Coronary artery (tissue), 2 donors: ENCODE measurements at regions not wholly inside any gene's neighbourhood (a gene's known extent, or its start where the extent isn't known, plus 50 kb on each side); places are given as distances from the start of the nearest gene placed in this dataset.

Source experiments
- DNase-seq: peaks from one replicate; pipeline ENCODE4 v3.0.0-alpha.2; 2017; ENCODE audit warnings: low spot score
- H3K27ac ChIP-seq, 2 donors: fragments of 200-600 bp; sonication (generic); one replicate each; pipeline ENCODE4 v1.5.1; 2016 to 2019
- H3K4me3 ChIP-seq: fragments of 200-600 bp; sonication (generic); 2 replicates; pipeline ENCODE4 v1.5.1; 2016; ENCODE audit warnings: mild to moderate bottlenecking, moderate library complexity
- TF ChIP-seq, protein P1 (sequence below): fragments of 200-600 bp; sonication (generic); IDR thresholded peaks from one replicate; pipeline ENCODE4 v1.5.1; 2019; ENCODE audit warnings: antibody characterized with exemption

- DNase-seq = no peak
- H3K27ac ChIP-seq = no peak overlapping the region
- H3K4me3 ChIP-seq = no peak overlapping the region
- TF ChIP-seq, protein P1, sequence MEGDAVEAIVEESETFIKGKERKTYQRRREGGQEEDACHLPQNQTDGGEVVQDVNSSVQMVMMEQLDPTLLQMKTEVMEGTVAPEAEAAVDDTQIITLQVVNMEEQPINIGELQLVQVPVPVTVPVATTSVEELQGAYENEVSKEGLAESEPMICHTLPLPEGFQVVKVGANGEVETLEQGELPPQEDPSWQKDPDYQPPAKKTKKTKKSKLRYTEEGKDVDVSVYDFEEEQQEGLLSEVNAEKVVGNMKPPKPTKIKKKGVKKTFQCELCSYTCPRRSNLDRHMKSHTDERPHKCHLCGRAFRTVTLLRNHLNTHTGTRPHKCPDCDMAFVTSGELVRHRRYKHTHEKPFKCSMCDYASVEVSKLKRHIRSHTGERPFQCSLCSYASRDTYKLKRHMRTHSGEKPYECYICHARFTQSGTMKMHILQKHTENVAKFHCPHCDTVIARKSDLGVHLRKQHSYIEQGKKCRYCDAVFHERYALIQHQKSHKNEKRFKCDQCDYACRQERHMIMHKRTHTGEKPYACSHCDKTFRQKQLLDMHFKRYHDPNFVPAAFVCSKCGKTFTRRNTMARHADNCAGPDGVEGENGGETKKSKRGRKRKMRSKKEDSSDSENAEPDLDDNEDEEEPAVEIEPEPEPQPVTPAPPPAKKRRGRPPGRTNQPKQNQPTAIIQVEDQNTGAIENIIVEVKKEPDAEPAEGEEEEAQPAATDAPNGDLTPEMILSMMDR = no peak
Observed at GRCh38 chr17:33652731-33653398, 359.8 kb upstream of the ASIC2 start.

DNA sequence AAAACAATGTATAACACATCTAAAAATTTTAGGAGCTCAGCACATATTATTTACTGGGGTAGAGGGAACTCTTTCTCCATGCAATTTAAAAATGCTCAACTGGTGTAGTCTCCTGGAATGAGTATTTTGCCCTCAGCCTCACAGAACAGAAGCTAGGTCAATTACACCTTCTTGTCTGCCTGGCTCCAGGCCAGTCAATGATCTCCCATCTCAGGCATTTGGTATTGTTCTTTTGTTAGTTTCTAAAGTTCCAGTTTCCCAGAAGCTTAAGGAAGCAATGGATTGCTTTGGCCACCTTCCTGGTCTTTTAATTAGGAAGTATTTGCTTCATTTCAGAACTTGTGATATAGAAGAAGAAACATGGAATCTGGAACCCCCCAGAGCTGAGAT, 360.3 kb upstream of the ASIC2 start:
- TF ChIP-seq, protein P1 = no peak
- H3K27ac ChIP-seq = no peak overlapping the region
- no peak for DNase-seq
- no peak overlapping the region for H3K4me3 ChIP-seq

DNA sequence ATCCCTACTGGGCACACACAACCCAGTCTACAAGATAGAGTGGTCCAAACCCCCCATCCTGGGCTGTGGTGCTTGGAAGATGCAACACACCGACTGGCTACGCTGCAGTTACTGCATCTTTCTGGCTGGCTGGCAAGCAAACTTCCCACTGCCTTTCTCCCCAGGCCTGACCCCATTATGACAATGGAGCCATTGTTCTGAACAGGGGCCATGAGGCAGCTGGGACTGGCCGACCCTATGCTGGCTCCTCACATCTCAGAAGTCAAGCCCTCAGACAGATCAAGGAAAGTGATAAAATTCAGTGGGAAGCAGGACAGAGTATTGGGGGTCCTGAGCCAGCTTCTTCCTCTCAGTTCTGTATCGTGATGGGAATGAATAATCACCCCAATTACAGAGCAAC, 364.1 kb upstream of the ASIC2 start:
- no peak overlapping the region for H3K27ac ChIP-seq
- no peak overlapping the region for H3K4me3 ChIP-seq
- DNase-seq = no peak
- TF ChIP-seq, protein P1 = no peak

DNA sequence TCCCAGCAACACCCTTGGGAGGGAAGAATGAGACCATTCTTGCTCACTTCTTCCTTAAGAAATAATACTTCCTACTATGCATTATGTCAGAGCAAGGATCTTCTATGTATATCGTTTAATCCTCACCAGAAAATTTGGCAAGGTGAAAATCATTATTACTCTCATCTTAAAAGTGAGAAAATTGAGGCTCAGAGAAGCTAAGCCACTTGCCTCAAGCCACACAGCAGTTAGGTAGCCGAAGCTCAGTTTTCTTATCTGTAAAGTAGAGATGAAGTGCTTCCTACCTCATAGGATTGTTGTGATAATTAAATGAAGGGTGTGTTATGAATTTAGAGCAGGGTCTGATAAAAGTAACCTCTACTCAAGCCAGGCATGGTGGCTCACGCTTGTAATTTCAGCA, 368.9 kb upstream of the ASIC2 start:
- no peak for DNase-seq
- Histone ChIP-seq H3K4me3 (no peak overlapping the region), H3K27ac (no peak overlapping the region)

GRCh38 chr17:33664116-33664840, 371.2 kb upstream of the ASIC2 start:
- Histone ChIP-seq H3K27ac (no peak overlapping the region), H3K4me3 (no peak overlapping the region)
- DNase-seq = no peak
- TF ChIP-seq, protein P1 = no peak

More for the DNA sequence above, 368.9 kb upstream of the ASIC2 start:
- TF ChIP-seq, protein P1 = no peak

DNA sequence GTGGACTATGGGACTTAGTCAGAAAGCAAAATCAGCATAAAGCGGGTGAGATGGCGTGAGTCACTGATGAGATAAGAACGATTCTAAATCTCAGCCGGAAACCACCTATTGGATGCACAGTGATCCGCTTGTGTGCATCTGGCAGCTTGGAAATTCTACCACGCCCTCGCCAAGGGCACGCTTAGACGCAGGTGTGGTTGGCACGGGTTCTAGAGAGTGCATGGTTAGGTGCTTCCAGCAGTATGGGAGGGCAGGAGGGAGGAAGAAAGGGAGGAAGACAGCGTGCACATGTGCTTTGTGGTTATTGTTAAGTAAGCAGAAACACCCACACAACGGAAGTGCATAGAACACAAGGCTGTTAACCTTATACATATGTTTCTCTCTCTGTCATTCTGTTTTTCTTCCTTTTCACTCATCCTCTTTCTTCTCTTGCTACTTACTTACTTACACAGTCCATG, 374.0 kb upstream of the ASIC2 start:
- Histone ChIP-seq H3K27ac (no peak overlapping the region), H3K4me3 (no peak overlapping the region)
- TF ChIP-seq, protein P1 = no peak
- no peak for DNase-seq

DNA sequence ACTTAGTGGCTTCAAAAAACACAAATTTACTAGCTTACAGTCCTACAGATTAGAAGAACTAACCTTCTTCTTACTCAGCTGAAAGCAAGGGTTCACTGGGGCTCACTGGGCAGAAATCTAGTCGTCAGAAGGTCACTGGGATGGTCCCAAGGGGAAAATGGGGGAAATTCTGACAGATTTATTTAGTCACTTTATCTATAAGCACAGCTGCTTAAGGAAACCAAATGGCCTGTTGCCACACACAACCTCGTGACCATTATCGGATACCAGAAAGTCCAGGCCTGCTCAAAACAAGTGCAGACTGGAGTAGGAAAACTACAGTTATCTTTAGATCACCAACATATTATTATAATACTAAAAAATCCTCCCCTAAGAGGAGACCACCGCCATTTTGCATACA, 374.6 kb upstream of the ASIC2 start:
- no peak for DNase-seq
- TF ChIP-seq, protein P1 = no peak
- peak overlapping the region in 1 of 2 donors; percentile 28 for H3K27ac ChIP-seq
- no peak overlapping the region for H3K4me3 ChIP-seq
